ENCODE measurements at regions not wholly inside any gene's neighbourhood (a gene's known extent, or its start where the extent isn't known, plus 50 kb on each side); places are given as distances from the start of the nearest gene placed in this dataset.

GRCh38 chr7:149686011-149686410 is 87.4 kb downstream of the ZNF467 start:
- Histone ChIP-seq H3K27ac (no peak overlapping the region), H3K36me3 (ENCODE audit: insufficient read depth) (no peaks in the 10 kb centered on the region), H3K9ac (no peak overlapping the region), H3K27me3 (ENCODE audit: insufficient read depth, low read depth) (no peaks in the 10 kb centered on the region), H3K79me2 (ENCODE audit: insufficient read depth, low read depth) (no peaks in the 10 kb centered on the region), H3K4me3 (IDR thresholded peaks at IDR 0.05; ENCODE audit: insufficient read depth, low read depth, low read length) (no peak overlapping the region), H3K4me1 (ENCODE audit: low read depth, poor library complexity, severe bottlenecking) (no peaks in the 10 kb centered on the region), H2AFZ (ENCODE audit: low read depth) (no peak overlapping the region), H3K4me2 (no peak overlapping the region), H4K20me1 (ENCODE audit: insufficient read depth) (no peaks in the 10 kb centered on the region)
- TF ChIP-seq CTCF (conservative IDR thresholded peaks at IDR 0.05; ENCODE audit: low read depth, low read length): no peak

GRCh38 chr7:149685455-149685854 is 87.9 kb downstream of the ZNF467 start:
- no peaks in the 10 kb centered on the region for H3K79me2 ChIP-seq (ENCODE audit: insufficient read depth, low read depth)
- H3K36me3 ChIP-seq (ENCODE audit: insufficient read depth): no peaks in the 10 kb centered on the region
- no peaks in the 10 kb centered on the region for H4K20me1 ChIP-seq (ENCODE audit: insufficient read depth)
- H3K4me1 ChIP-seq (ENCODE audit: low read depth, poor library complexity, severe bottlenecking): no peaks in the 10 kb centered on the region
- H3K27ac ChIP-seq: no peak overlapping the region
- H3K27me3 ChIP-seq (ENCODE audit: insufficient read depth, low read depth): no peaks in the 10 kb centered on the region
- no peak overlapping the region for H3K9ac ChIP-seq
- no peak overlapping the region for H3K4me3 ChIP-seq (IDR thresholded peaks at IDR 0.05; ENCODE audit: insufficient read depth, low read depth, low read length)
- no peak overlapping the region for H2AFZ ChIP-seq (ENCODE audit: low read depth)
- TF ChIP-seq CTCF (conservative IDR thresholded peaks at IDR 0.05; ENCODE audit: low read depth, low read length): no peak
- H3K4me2 ChIP-seq: no peak overlapping the region

- no peaks in the 10 kb centered on the region for H3K36me3 ChIP-seq (ENCODE audit: insufficient read depth)
- no peak overlapping the region for H2AFZ ChIP-seq (ENCODE audit: low read depth)
- no peaks in the 10 kb centered on the region for H3K4me1 ChIP-seq (ENCODE audit: low read depth, poor library complexity, severe bottlenecking)
- H3K4me2 ChIP-seq: no peak overlapping the region
- no peaks in the 10 kb centered on the region for H4K20me1 ChIP-seq (ENCODE audit: insufficient read depth)
- H3K79me2 ChIP-seq (ENCODE audit: insufficient read depth, low read depth): no peaks in the 10 kb centered on the region
- no peak overlapping the region for H3K9ac ChIP-seq
- H3K27ac ChIP-seq: no peak overlapping the region
- no peak overlapping the region for H3K4me3 ChIP-seq (IDR thresholded peaks at IDR 0.05; ENCODE audit: insufficient read depth, low read depth, low read length)
- no peak for TF ChIP-seq CTCF (conservative IDR thresholded peaks at IDR 0.05; ENCODE audit: low read depth, low read length)
- H3K27me3 ChIP-seq (ENCODE audit: insufficient read depth, low read depth): no peaks in the 10 kb centered on the region
Measured at GRCh38 chr7:149683898-149684297, 89.5 kb downstream of the ZNF467 start.

- H3K36me3 ChIP-seq (ENCODE audit: insufficient read depth): no peaks in the 10 kb centered on the region
- H3K4me3 ChIP-seq (IDR thresholded peaks at IDR 0.05; ENCODE audit: insufficient read depth, low read depth, low read length): no peak overlapping the region
- no peaks in the 10 kb centered on the region for H3K79me2 ChIP-seq (ENCODE audit: insufficient read depth, low read depth)
- no peaks in the 10 kb centered on the region for H3K27me3 ChIP-seq (ENCODE audit: insufficient read depth, low read depth)
- H3K4me1 ChIP-seq (ENCODE audit: low read depth, poor library complexity, severe bottlenecking): no peaks in the 10 kb centered on the region
- H3K9ac ChIP-seq: no peak overlapping the region
- no peak overlapping the region for H2AFZ ChIP-seq (ENCODE audit: low read depth)
- H3K27ac ChIP-seq: no peak overlapping the region
- H3K4me2 ChIP-seq: no peak overlapping the region
- no peak for TF ChIP-seq CTCF (conservative IDR thresholded peaks at IDR 0.05; ENCODE audit: low read depth, low read length)
- H4K20me1 ChIP-seq (ENCODE audit: insufficient read depth): no peaks in the 10 kb centered on the region
Measured at GRCh38 chr7:149683181-149683580, 90.2 kb downstream of the ZNF467 start.

- Histone ChIP-seq H3K4me1 (ENCODE audit: low read depth, poor library complexity, severe bottlenecking) (no peaks in the 10 kb centered on the region), H3K4me3 (IDR thresholded peaks at IDR 0.05; ENCODE audit: insufficient read depth, low read depth, low read length) (no peak overlapping the region), H2AFZ (ENCODE audit: low read depth) (no peak overlapping the region), H3K79me2 (ENCODE audit: insufficient read depth, low read depth) (no peaks in the 10 kb centered on the region), H4K20me1 (ENCODE audit: insufficient read depth) (no peaks in the 10 kb centered on the region), H3K36me3 (ENCODE audit: insufficient read depth) (no peaks in the 10 kb centered on the region), H3K27me3 (ENCODE audit: insufficient read depth, low read depth) (no peaks in the 10 kb centered on the region), H3K9ac (no peak overlapping the region), H3K27ac (no peak overlapping the region), H3K4me2 (no peak overlapping the region)
- no peak for TF ChIP-seq CTCF (conservative IDR thresholded peaks at IDR 0.05; ENCODE audit: low read depth, low read length)
Measured at GRCh38 chr7:149682038-149682437, 91.3 kb downstream of the ZNF467 start.
